A673 (cell line): ENCODE measurements at regions not wholly inside any gene's neighbourhood (a gene's known extent, or its start where the extent isn't known, plus 50 kb on each side); places are given as distances from the start of the nearest gene placed in this dataset.

Experiments used
- BruUV-seq: library from RNA; stranded (reverse); fragments of 400-500 nt; replicated peaks from 2 replicates; lab custom pipeline; 2021; lab: Mats Ljungman, UMichigan
- CTCF ChIA-PET: fragments of 300-600 bp; sonication (Branson Sonifier 250); formaldehyde crosslinking; loops from one replicate; lab custom pipeline; 2022; ENCODE audit warnings: antibody characterized with exemption; lab: Charles Lee
- POLR2A ChIA-PET: fragments of 300-600 bp; sonication (Branson Sonifier 250); formaldehyde crosslinking; loops from one replicate; lab custom pipeline; 2022; ENCODE audit warnings: antibody characterized with exemption; ENCODE audit not compliant: low non-redundant PET; lab: Charles Lee
- DNase-seq: peaks from one replicate; pipeline ENCODE4 v3.0.0-alpha.2; 2015; ENCODE audit warnings: low spot score
- H3K27ac ChIP-seq: fragments of 200-600 bp; sonication (generic); 2 replicates; pipeline ENCODE4 v1.5.1; 2016; ENCODE audit warnings: mixed run types, low read depth, mild to moderate bottlenecking, mixed read lengths, antibody characterized with exemption, low read length; ENCODE audit not compliant: poor library complexity, severe bottlenecking
- H3K27me3 ChIP-seq: fragments of 200-600 bp; sonication (generic); replicated peaks from 2 replicates; pipeline ENCODE4 v1.6.1; 2017; ENCODE audit warnings: mixed run types, low read depth, mild to moderate bottlenecking, mixed read lengths, antibody characterized with exemption, low read length; ENCODE audit not compliant: insufficient read depth, poor library complexity
- H3K36me3 ChIP-seq: fragments of 200-600 bp; sonication (generic); 2 replicates; pipeline ENCODE4 v1.6.1; 2016; ENCODE audit warnings: mixed run types, mild to moderate bottlenecking, mixed read lengths, antibody characterized with exemption, low read length; ENCODE audit not compliant: insufficient read depth, poor library complexity, severe bottlenecking
- H3K4me1 ChIP-seq: fragments of 200-600 bp; sonication (generic); 2 replicates; pipeline ENCODE4 v1.6.1; 2017; ENCODE audit warnings: mixed run types, mild to moderate bottlenecking, mixed read lengths, antibody characterized with exemption, low read length; ENCODE audit not compliant: insufficient read depth, poor library complexity, severe bottlenecking
- H3K4me3 ChIP-seq: fragments of 200-600 bp; sonication (generic); 2 replicates; pipeline ENCODE4 v1.5.1; 2016; ENCODE audit warnings: low read depth, mixed run types, mild to moderate bottlenecking, mixed read lengths, low read length; ENCODE audit not compliant: poor library complexity, severe bottlenecking
- H3K9me3 ChIP-seq: fragments of 200-600 bp; sonication (generic); 2 replicates; pipeline ENCODE4 v1.6.1; 2016; ENCODE audit warnings: mixed run types, low read depth, mild to moderate bottlenecking, mixed read lengths, antibody characterized with exemption, low read length; ENCODE audit not compliant: poor library complexity, severe bottlenecking
- CTCF ChIP-seq: fragments of 300-800, 200-600 bp; sonication (generic); conservative IDR thresholded peaks from 2 replicates; pipeline ENCODE4 v1.5.1; 2017; ENCODE audit warnings: low read depth, mild to moderate bottlenecking, antibody characterized with exemption, low read length, moderate library complexity, mixed read lengths
- EZH2 ChIP-seq: fragments of 200-600 bp; sonication (generic); IDR thresholded peaks from 2 replicates; pipeline ENCODE4 v1.6.1; 2017; ENCODE audit warnings: borderline replicate concordance, low read depth, mild to moderate bottlenecking, mixed read lengths, antibody characterized with exemption, low read length; ENCODE audit not compliant: poor library complexity, severe bottlenecking
- intact Hi-C: fragments of 100-400 bp; cut with micrococcal nuclease; formaldehyde crosslinking; loops from one replicate; pipeline ENCODE4 v1.10.0; 2022; ENCODE audit not compliant: unreplicated experiment

- peaks cover under 1% of the 10 kb centered on the region for H3K4me1 ChIP-seq
- no peaks in the 10 kb centered on the region for H3K36me3 ChIP-seq
- H3K9me3 ChIP-seq: no peaks in the 10 kb centered on the region
- ChIA-PET POLR2A (interaction anchor here (0.8 kb wide), 1 partner anchor 142 kb away, joined by 3 read pairs; no protein-coding TSS in a partner anchor), CTCF (no interaction called here)
- intact Hi-C loops: no loop called here
- H3K27me3 ChIP-seq: no peaks in the 10 kb centered on the region
- TF ChIP-seq EZH2 (no peak), CTCF (no peak)
- no TSS peak for BruUV-seq
- no peak for DNase-seq
- H3K27ac ChIP-seq: no peak overlapping the region
- H3K4me3 ChIP-seq: no peak overlapping the region
Measured at GRCh38 chr20:50254466-50255079, 63.9 kb downstream of the CEBPB start.

- ChIA-PET POLR2A (no interaction called here), CTCF (no interaction called here)
- H3K9me3 ChIP-seq: no peaks in the 10 kb centered on the region
- TF ChIP-seq CTCF (no peak), EZH2 (no peak)
- H3K4me3 ChIP-seq: no peak overlapping the region
- BruUV-seq: no TSS peak
- no peak overlapping the region for H3K27ac ChIP-seq
- DNase-seq: no peak
- no peaks in the 10 kb centered on the region for H3K36me3 ChIP-seq
- no peaks in the 10 kb centered on the region for H3K27me3 ChIP-seq
- peaks cover 7% of the 10 kb centered on the region for H3K4me1 ChIP-seq
- intact Hi-C loops: no loop called here
Measured at GRCh38 chr20:50256577-50256976, 65.9 kb downstream of the CEBPB start.

- no peak overlapping the region for H3K4me3 ChIP-seq
- H3K36me3 ChIP-seq: no peaks in the 10 kb centered on the region
- H3K9me3 ChIP-seq: no peaks in the 10 kb centered on the region
- no peak overlapping the region for H3K27ac ChIP-seq
- no peaks in the 10 kb centered on the region for H3K27me3 ChIP-seq
- ChIA-PET CTCF (no interaction called here), POLR2A (no interaction called here)
- BruUV-seq: no TSS peak
- peaks cover 7% of the 10 kb centered on the region for H3K4me1 ChIP-seq
- no peak for DNase-seq
- no peak for TF ChIP-seq CTCF
- no peak for TF ChIP-seq EZH2
- intact Hi-C loops: no loop called here
Measured at GRCh38 chr20:50257860-50258259, 67.2 kb downstream of the CEBPB start.
